SH-SY5Y (cell line): ENCODE measurements at regions not wholly inside any gene's neighbourhood (a gene's known extent, or its start where the extent isn't known, plus 50 kb on each side); places are given as distances from the start of the nearest gene placed in this dataset.

Experiments
- GATA2 ChIP-seq: IDR thresholded peaks from 2 replicates; pipeline ENCODE4 v1.6.1; 2011; ENCODE audit warnings: mild to moderate bottlenecking, low read depth, low read length
- GATA3 ChIP-seq: IDR thresholded peaks from 2 replicates; pipeline ENCODE4 v1.6.1; 2011; ENCODE audit warnings: low read depth, mild to moderate bottlenecking, low read length, moderate library complexity

DNA sequence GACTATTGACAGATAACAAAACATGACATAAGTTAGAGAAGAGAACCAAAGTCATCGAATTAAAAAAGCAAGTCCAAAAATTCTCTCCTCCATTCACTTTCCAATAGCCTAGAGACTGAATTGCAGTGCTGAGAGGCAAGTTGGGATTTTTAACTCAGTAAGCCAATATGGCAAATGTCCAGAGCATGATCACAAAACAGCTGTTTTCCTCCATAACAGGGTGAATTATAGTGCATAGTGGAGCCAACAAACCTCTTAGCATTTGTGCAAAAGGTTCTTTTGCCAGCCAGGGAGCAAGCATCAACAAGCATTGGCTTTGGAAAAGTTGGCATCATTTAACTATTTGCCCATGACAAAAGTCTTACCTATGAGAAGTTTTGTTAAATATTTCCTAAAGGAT is 458.8 kb upstream of the NOVA1 start:
- TF ChIP-seq GATA2: no peak
- TF ChIP-seq GATA3: no peak
